ENCODE measurements at regions not wholly inside any gene's neighbourhood (a gene's known extent, or its start where the extent isn't known, plus 50 kb on each side); places are given as distances from the start of the nearest gene placed in this dataset.
"Not testable (repeated sequence)": the region's sequence is repeated elsewhere in the genome, so short reads cannot be mapped to it uniquely, and the experiment has no call there.

- DNase-seq, result no peak
Observed at GRCh38 chr19:30103981-30104380, 161.9 kb downstream of the URI1 start.

- no peak for DNase-seq
Observed at GRCh38 chr19:30105316-30105715, 163.3 kb downstream of the URI1 start.

GRCh38 chr19:30105727-30106126 lies 163.7 kb downstream of the URI1 start:
- no peak for DNase-seq

GRCh38 chr19:30106417-30107095 lies 164.5 kb downstream of the URI1 start:
- no peak for DNase-seq

GRCh38 chr19:30107251-30107650 lies 165.2 kb downstream of the URI1 start:
- no peak for DNase-seq

GRCh38 chr19:30109565-30109964 lies 167.5 kb downstream of the URI1 start:
- no peak for DNase-seq

GRCh38 chr19:30111021-30111855 lies 169.2 kb downstream of the URI1 start:
- DNase-seq, result no peak

- DNase-seq, result no peak
Observed at GRCh38 chr19:30112171-30112570, 170.1 kb downstream of the URI1 start.

GRCh38 chr19:30112666-30113065 lies 170.6 kb downstream of the URI1 start:
- no peak for DNase-seq

- no peak for DNase-seq
Observed at GRCh38 chr19:30113186-30113585, 171.1 kb downstream of the URI1 start.

- not testable (repeated sequence) for DNase-seq
Observed at GRCh38 chr19:30114095-30114494, 172.1 kb downstream of the URI1 start.

GRCh38 chr19:30115947-30116346 lies 173.9 kb downstream of the URI1 start:
- DNase-seq, result no peak

- DNase-seq, result no peak
Observed at GRCh38 chr19:30116530-30116929, 174.5 kb downstream of the URI1 start.

GRCh38 chr19:30116984-30117555 lies 175.0 kb downstream of the URI1 start:
- no peak for DNase-seq

- DNase-seq, result no peak
Observed at GRCh38 chr19:30117636-30118145, 175.7 kb downstream of the URI1 start.

- DNase-seq, result no peak
Observed at GRCh38 chr19:30118221-30118620, 176.2 kb downstream of the URI1 start.

GRCh38 chr19:30118760-30119159 lies 176.7 kb downstream of the URI1 start:
- DNase-seq, result no peak

- no peak for DNase-seq
Observed at GRCh38 chr19:30119180-30119908, 177.3 kb downstream of the URI1 start.

- DNase-seq, result no peak
Observed at GRCh38 chr19:30120860-30121484, 178.9 kb downstream of the URI1 start.

GRCh38 chr19:30122431-30122830 lies 180.4 kb downstream of the URI1 start:
- DNase-seq, result no peak

- DNase-seq, result no peak
Observed at GRCh38 chr19:30123119-30123518, 181.1 kb downstream of the URI1 start.

GRCh38 chr19:30123611-30124010 lies 181.6 kb downstream of the URI1 start:
- no peak for DNase-seq

- DNase-seq, result no peak
Observed at GRCh38 chr19:30128211-30128610, 186.2 kb downstream of the URI1 start.

Data from Kasumi-1 (cell line).